K562 (cell line): ENCODE measurements at regions not wholly inside any gene's neighbourhood (a gene's known extent, or its start where the extent isn't known, plus 50 kb on each side); places are given as distances from the start of the nearest gene placed in this dataset.

Experiments
- ATAC-seq: fragments of 200-7000 bp; cut with Tn5 transposase; 3 replicates; pipeline ENCODE4 v1.9.1; 2020; ENCODE audit warnings: moderate library complexity
- BruUV-seq: library from RNA; stranded (reverse); fragments of 400-500 nt; replicated peaks from 2 replicates; lab custom pipeline; 2021; lab: Mats Ljungman, UMichigan
- CTCF ChIA-PET: fragments of 300-600 bp; formaldehyde crosslinking; extraction: SDS; loops from one replicate; lab custom pipeline; 2021; ENCODE audit warnings: low intra/inter-chr PET ratio; lab: Yijun Ruan, JAX
- POLR2A ChIA-PET: fragments of 300-600, 350-650 bp; sonication (Branson Sonifier 250); formaldehyde crosslinking; extraction: SDS; loops from one replicate; lab custom pipeline; 2021; ENCODE audit warnings: antibody characterized with exemption, inconsistent platforms; lab: Yijun Ruan, JAX
- DNase-seq, 4 experiments: peaks; one replicate each; pipeline versions ENCODE4 v3.0.0 to v3.0.0-alpha.2; 2011 to 2018; ENCODE audit warnings: low spot score in 3 of 4, mixed read lengths in 3 of 4; ENCODE audit errors: extremely low read depth in 1 of 4
- FAIRE-seq: peaks from 2 replicates; lab custom pipeline; 2011; peaks lifted over from hg19 to GRCh38; lab: Jason Lieb, UNC
- H2AFZ ChIP-seq: 2 replicates; pipeline ENCODE4 v1.6.0; 2011; ENCODE audit warnings: low read depth, low read length, control low read depth, inconsistent platforms
- H3K27ac ChIP-seq: fragments of 200-600 bp; 3 replicates; pipeline ENCODE4 v1.8.0; 2011; ENCODE audit warnings: low read depth, mild to moderate bottlenecking, control low read depth, inconsistent platforms, low read length, moderate library complexity, mixed read lengths; ENCODE audit errors: extremely low read depth
- H3K27me3 ChIP-seq, 2 experiments: fragments of 300-600 bp in 1 of 2; 2 replicates in 1 of 2; 3 replicates in 1 of 2; pipeline versions ENCODE4 v1.6.0 to v1.8.0; 2011; ENCODE audit warnings: inconsistent platforms in 2 of 2, low read length in 2 of 2, mild to moderate bottlenecking in 1 of 2, mixed read lengths in 1 of 2, moderate library complexity in 1 of 2; ENCODE audit not compliant: control insufficient read depth in 2 of 2, insufficient read depth in 2 of 2
- H3K36me3 ChIP-seq: fragments of 300-600 bp; 3 replicates; pipeline ENCODE4 v1.8.0; 2011; ENCODE audit warnings: mild to moderate bottlenecking, low read length, inconsistent platforms; ENCODE audit not compliant: control insufficient read depth, insufficient read depth
- H3K4me1 ChIP-seq, 2 experiments: fragments of 200-600 bp in 1 of 2; replicated peaks in 1 of 2; 2 replicates in 1 of 2; 3 replicates in 1 of 2; pipeline versions ENCODE4 v1.5.1 to v1.8.0; 2011; ENCODE audit warnings: inconsistent platforms in 2 of 2, low read length in 2 of 2, mild to moderate bottlenecking in 1 of 2, mixed read lengths in 1 of 2, moderate library complexity in 1 of 2; ENCODE audit not compliant: control insufficient read depth in 2 of 2, insufficient read depth in 2 of 2
- H3K4me2 ChIP-seq: 2 replicates; pipeline ENCODE4 v1.6.1; 2011; ENCODE audit warnings: low read length, control low read depth, inconsistent platforms, mixed read lengths; ENCODE audit not compliant: insufficient read depth
- H3K4me3 ChIP-seq: fragments of 200-600 bp; sonication (generic), shearing (Covaris generic); 2 replicates; pipeline ENCODE4 v1.5.1; 2016; ENCODE audit warnings: control low read depth, inconsistent platforms
- H3K79me2 ChIP-seq: fragments of 200-600 bp; 3 replicates; pipeline ENCODE4 v1.8.0; 2011; ENCODE audit warnings: low read length, inconsistent platforms; ENCODE audit not compliant: control insufficient read depth, insufficient read depth
- H3K9ac ChIP-seq, 2 experiments: 2 replicates each; pipeline versions ENCODE4 v1.6.0 to v1.6.1; 2011; ENCODE audit warnings: low read depth in 2 of 2, low read length in 2 of 2, control low read depth in 1 of 2, inconsistent platforms in 1 of 2, mild to moderate bottlenecking in 1 of 2, mixed read lengths in 1 of 2; ENCODE audit not compliant: insufficient read depth in 1 of 2
- H3K9me1 ChIP-seq: one replicate; pipeline ENCODE4 v1.6.0; 2011; ENCODE audit warnings: inconsistent platforms, mild to moderate bottlenecking, low read length, moderate library complexity; ENCODE audit not compliant: control insufficient read depth, insufficient read depth
- H3K9me3 ChIP-seq: replicated peaks from 2 replicates; pipeline ENCODE4 v1.5.1; 2011; ENCODE audit warnings: low read depth, low read length, inconsistent platforms; ENCODE audit not compliant: control insufficient read depth, insufficient read depth
- H4K20me1 ChIP-seq: replicated peaks from 2 replicates; pipeline ENCODE4 v1.6.1; 2011; ENCODE audit warnings: low read length, inconsistent platforms, mixed read lengths; ENCODE audit not compliant: control insufficient read depth, insufficient read depth
- HNRNPK ChIP-seq: fragments of 200-400 bp; formaldehyde crosslinking; IDR thresholded peaks from one replicate; pipeline ENCODE4 v1.6.1; 2018; ENCODE audit warnings: mild to moderate bottlenecking, low read depth, low read length; ENCODE audit not compliant: poor library complexity, severe bottlenecking
- HOXB6 ChIP-seq: fragments of 250-450 bp; sonication (Bioruptor Pico); IDR thresholded peaks from 2 replicates; pipeline ENCODE4 v1.5.1; 2022; ENCODE audit warnings: mild to moderate bottlenecking, borderline replicate concordance
- IRF9 ChIP-seq: fragments of 450-650 bp; IDR thresholded peaks from 2 replicates; pipeline ENCODE4 v1.6.1; 2016; ENCODE audit warnings: missing biosample characterization, missing genetic modification characterization
- KAT8 ChIP-seq: fragments of 450-650 bp; IDR thresholded peaks from 2 replicates; pipeline ENCODE4 v1.6.1; 2016; ENCODE audit warnings: low read depth, mild to moderate bottlenecking
- LARP7 ChIP-seq: fragments of 450-650 bp; IDR thresholded peaks from 2 replicates; pipeline ENCODE4 v1.6.1; 2016
- MTA2 ChIP-seq: fragments of 450-650 bp; IDR thresholded peaks from 2 replicates; pipeline ENCODE4 v1.6.1; 2016; ENCODE audit warnings: low read depth
- MTA3 ChIP-seq: fragments of 450-650 bp; formaldehyde crosslinking; IDR thresholded peaks from 2 replicates; pipeline ENCODE4 v1.6.1; 2017; ENCODE audit warnings: mild to moderate bottlenecking, borderline replicate concordance
- NBN ChIP-seq: fragments of 450-650 bp; IDR thresholded peaks from 2 replicates; pipeline ENCODE4 v1.6.1; 2016; ENCODE audit warnings: low read depth, mild to moderate bottlenecking
- SIX5 ChIP-seq, 2 experiments: IDR thresholded peaks; 2 replicates each; pipeline ENCODE4 v1.6.1; 2011; ENCODE audit warnings: low read length in 2 of 2, borderline replicate concordance in 1 of 2, low read depth in 1 of 2, mild to moderate bottlenecking in 1 of 2, moderate library complexity in 1 of 2; ENCODE audit not compliant: insufficient read depth in 1 of 2
- SMAD1 ChIP-seq: fragments of 150-350 bp; IDR thresholded peaks from 2 replicates; pipeline ENCODE4 v1.6.1; 2014; ENCODE audit warnings: low read length, low read depth; ENCODE audit not compliant: partially characterized antibody
- ZBTB43 ChIP-seq: sonication (generic); formaldehyde crosslinking; IDR thresholded peaks from 2 replicates; pipeline ENCODE4 v1.8.0; 2023; ENCODE audit warnings: mild to moderate bottlenecking, missing genetic modification reagents
- ZNF445 ChIP-seq: fragments of 250-450 bp; sonication (Bioruptor Pico); IDR thresholded peaks from 2 replicates; pipeline ENCODE4 v1.4.0; 2020; ENCODE audit warnings: low read depth, mild to moderate bottlenecking, moderate library complexity
- ZNF507 ChIP-seq: conservative IDR thresholded peaks from 2 replicates; pipeline ENCODE4 v1.6.1; 2017; ENCODE audit warnings: missing genetic modification characterization, missing compliant biosample characterization
- ZNF830 ChIP-seq: fragments of 250-450 bp; sonication (Bioruptor Pico); IDR thresholded peaks from 2 replicates; pipeline ENCODE4 v1.5.0; 2021; ENCODE audit warnings: mild to moderate bottlenecking
- WGBS: fragments of 100-300 bp; shearing (Covaris generic); methylation state at CpG from one replicate; pipeline ENCODE4 v1.1.6; 2016; ENCODE audit warnings: low coverage, mixed read lengths; ENCODE audit not compliant: insufficient coverage; ENCODE audit errors: missing lambda C conversion rate; 5-methylcytosine and 5-hydroxymethylcytosine counted together
- in situ Hi-C: fragments of 300-500 bp; cut with MboI; formaldehyde crosslinking; loops from 4 replicates; pipeline ENCODE4 v1.15.0; 2018; ENCODE audit warnings: inconsistent platforms, mixed read lengths
- intact Hi-C: fragments of 100-400 bp; cut with micrococcal nuclease; formaldehyde crosslinking; loops from 2 replicates; pipeline ENCODE4 v1.14.2; 2022
- TF ChIP-seq, protein P1 (sequence below): fragments of 250-450 bp; sonication (Bioruptor Pico); IDR thresholded peaks from 2 replicates; pipeline ENCODE4 v1.4.0; 2020; ENCODE audit warnings: borderline replicate concordance

DNA sequence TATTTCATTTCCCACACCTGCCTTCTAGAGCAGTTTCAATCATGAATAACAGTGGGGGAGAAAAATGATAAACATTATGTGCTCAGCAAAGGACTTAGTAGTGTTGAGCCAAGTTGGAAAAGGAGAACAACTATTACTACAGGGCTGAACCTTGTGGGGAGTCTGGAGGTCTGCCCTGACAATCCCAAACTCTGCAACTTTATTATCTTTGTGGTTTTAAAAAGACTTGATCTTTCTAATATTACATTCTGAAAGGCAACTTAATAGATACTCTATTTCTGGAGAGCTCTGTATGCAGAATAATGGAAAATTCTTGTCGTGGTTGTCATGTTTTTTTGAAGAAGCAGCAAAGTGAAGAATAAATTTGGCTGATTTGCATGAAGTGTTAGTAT, 116.1 kb downstream of the SPCS3 start:
- no peak for DNase-seq
- Histone ChIP-seq H3K9me1 (no peaks in the 10 kb centered on the region), H4K20me1 (no peaks in the 10 kb centered on the region), H3K9me3 (no peaks in the 10 kb centered on the region), H3K27me3 (no peaks in the 10 kb centered on the region), H3K36me3 (no peaks in the 10 kb centered on the region), H3K79me2 (no peaks in the 10 kb centered on the region), H3K4me1 (no peaks in the 10 kb centered on the region), H3K9ac (no peak overlapping the region), H3K4me3 (no peak overlapping the region), H3K4me2 (no peak overlapping the region)
- no TSS peak for BruUV-seq
- ATAC-seq: no peak
- TF ChIP-seq, protein P1, sequence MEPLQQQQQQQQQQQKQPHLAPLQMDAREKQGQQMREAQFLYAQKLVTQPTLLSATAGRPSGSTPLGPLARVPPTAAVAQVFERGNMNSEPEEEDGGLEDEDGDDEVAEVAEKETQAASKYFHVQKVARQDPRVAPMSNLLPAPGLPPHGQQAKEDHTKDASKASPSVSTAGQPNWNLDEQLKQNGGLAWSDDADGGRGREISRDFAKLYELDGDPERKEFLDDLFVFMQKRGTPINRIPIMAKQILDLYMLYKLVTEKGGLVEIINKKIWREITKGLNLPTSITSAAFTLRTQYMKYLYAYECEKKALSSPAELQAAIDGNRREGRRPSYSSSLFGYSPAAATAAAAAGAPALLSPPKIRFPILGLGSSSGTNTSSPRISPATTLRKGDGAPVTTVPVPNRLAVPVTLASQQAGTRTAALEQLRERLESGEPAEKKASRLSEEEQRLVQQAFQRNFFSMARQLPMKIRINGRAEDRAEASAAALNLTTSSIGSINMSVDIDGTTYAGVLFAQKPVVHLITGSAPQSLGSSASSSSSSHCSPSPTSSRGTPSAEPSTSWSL (CRISPR knock-in tag): no peak
- TF ChIP-seq KAT8 (no peak), NBN (no peak), SMAD1 (no peak), ZNF507 (no peak), ZNF445 (CRISPR knock-in tag) (no peak), SIX5 (IDR thresholded peaks at IDR 0.05; ENCODE audit: borderline replicate concordance in 1 of 2, insufficient read depth in 1 of 2, low read depth in 1 of 2, low read length in 2 of 2) (no peak), MTA2 (no peak), ZBTB43 (CRISPR knock-in tag) (no peak), HOXB6 (CRISPR knock-in tag) (no peak), MTA3 (no peak), IRF9 (tag) (no peak), HNRNPK (no peak), LARP7 (no peak), ZNF830 (CRISPR knock-in tag) (no peak)
- TF ChIP-seq, all 486 proteins: peak for 0
- 0% methylated on average over 1 of the region's 1 CpG for WGBS
- in situ Hi-C loops: no loop called here
- ChIA-PET POLR2A (no interaction called here), CTCF (no interaction called here)
- Histone ChIP-seq H2AFZ (no peak overlapping the region), H3K27ac (no peak overlapping the region)
- intact Hi-C loops: no loop called here
- FAIRE-seq: no peak
